HFFc6 (cell line): ENCODE measurements at regions not wholly inside any gene's neighbourhood (a gene's known extent, or its start where the extent isn't known, plus 50 kb on each side); places are given as distances from the start of the nearest gene placed in this dataset.

Experiments used
- DNase-seq: peaks from one replicate; pipeline ENCODE4 v3.0.0-alpha.2; 2018
- H3K27ac Mint-ChIP-seq: 2 replicates; pipeline ENCODE4 v1.8.0; 2020; ENCODE audit warnings: mild to moderate bottlenecking, mixed read lengths
- H3K27me3 Mint-ChIP-seq: 2 replicates; pipeline ENCODE4 v1.8.0; 2021; ENCODE audit warnings: mild to moderate bottlenecking, moderate library complexity, mixed read lengths; ENCODE audit not compliant: insufficient read depth
- H3K36me3 Mint-ChIP-seq: 2 replicates; pipeline ENCODE4 v1.8.0; 2021; ENCODE audit warnings: low read depth, mixed read lengths
- H3K4me1 Mint-ChIP-seq: 2 replicates; pipeline ENCODE4 v1.8.0; 2020; ENCODE audit warnings: low read depth, mixed read lengths
- H3K4me3 Mint-ChIP-seq: 2 replicates; pipeline ENCODE4 v1.8.0; 2020; ENCODE audit warnings: mild to moderate bottlenecking, moderate library complexity, mixed read lengths
- H3K9me3 Mint-ChIP-seq: 2 replicates; pipeline ENCODE4 v1.8.0; 2020; ENCODE audit warnings: mild to moderate bottlenecking, mixed read lengths
- CTCF ChIP-seq: fragments of 200-600 bp; sonication (generic); IDR thresholded peaks from 2 replicates; pipeline ENCODE4 v1.5.0; 2021; ENCODE audit warnings: antibody characterized with exemption, mild to moderate bottlenecking

GRCh38 chr7:67343114-67343513, 346.5 kb downstream of the TYW1 start:
- H3K4me1 Mint-ChIP-seq, result no peaks in the 10 kb centered on the region
- TF ChIP-seq CTCF, result no peak
- peaks cover 18% of the 10 kb centered on the region for H3K36me3 Mint-ChIP-seq

GRCh38 chr7:67343572-67343971, 346.9 kb downstream of the TYW1 start:
- Mint-ChIP-seq H3K36me3 (peaks cover 18% of the 10 kb centered on the region), H3K27ac (no peak overlapping the region), H3K9me3 (no peaks in the 10 kb centered on the region), H3K4me3 (no peak overlapping the region), H3K27me3 (no peaks in the 10 kb centered on the region), H3K4me1 (no peaks in the 10 kb centered on the region)
- DNase-seq, result no peak
- no peak for TF ChIP-seq CTCF

More at GRCh38 chr7:67343114-67343513, 346.5 kb downstream of the TYW1 start:
- Mint-ChIP-seq H3K27me3 (no peaks in the 10 kb centered on the region), H3K27ac (no peak overlapping the region), H3K4me3 (no peak overlapping the region), H3K9me3 (no peaks in the 10 kb centered on the region)
- no peak for DNase-seq

- Mint-ChIP-seq H3K9me3 (no peaks in the 10 kb centered on the region), H3K27me3 (no peaks in the 10 kb centered on the region), H3K36me3 (peaks cover 18% of the 10 kb centered on the region), H3K27ac (no peak overlapping the region), H3K4me3 (no peak overlapping the region), H3K4me1 (no peaks in the 10 kb centered on the region)
- no peak for TF ChIP-seq CTCF
- DNase-seq, result no peak
Observed at GRCh38 chr7:67344481-67345193, 348.0 kb downstream of the TYW1 start.

GRCh38 chr7:67346126-67346525, 349.5 kb downstream of the TYW1 start:
- Mint-ChIP-seq H3K4me3 (no peak overlapping the region), H3K4me1 (no peaks in the 10 kb centered on the region), H3K36me3 (peaks cover 18% of the 10 kb centered on the region), H3K27ac (no peak overlapping the region), H3K9me3 (no peaks in the 10 kb centered on the region), H3K27me3 (no peaks in the 10 kb centered on the region)
- no peak for DNase-seq
- TF ChIP-seq CTCF, result no peak

GRCh38 chr7:67346876-67347275, 350.2 kb downstream of the TYW1 start:
- Mint-ChIP-seq H3K9me3 (no peaks in the 10 kb centered on the region), H3K27ac (no peak overlapping the region), H3K4me3 (no peak overlapping the region), H3K36me3 (peaks cover 18% of the 10 kb centered on the region), H3K4me1 (no peaks in the 10 kb centered on the region), H3K27me3 (no peaks in the 10 kb centered on the region)
- DNase-seq, result no peak
- no peak for TF ChIP-seq CTCF
